ENCODE measurements at regions not wholly inside any gene's neighbourhood (a gene's known extent, or its start where the extent isn't known, plus 50 kb on each side); places are given as distances from the start of the nearest gene placed in this dataset.
A peak's percentile ranks its signal among the peaks of the same experiment; 100 is the strongest.

- Histone ChIP-seq H4K20me1 (ENCODE audit: insufficient read depth, low read length) (no peaks in the 10 kb centered on the region), H3K9me3 (ENCODE audit: low read depth, low read length) (no peaks in the 10 kb centered on the region), H3K27me3 (ENCODE audit: insufficient read depth, low read length) (no peaks in the 10 kb centered on the region), H3K79me2 (ENCODE audit: insufficient read depth, low read length) (no peaks in the 10 kb centered on the region), H3K4me3 (ENCODE audit: insufficient read depth, low read length) (no peak overlapping the region), H3K4me2 (ENCODE audit: insufficient read depth, low read length) (no peak overlapping the region), H2AFZ (ENCODE audit: low read length) (peak overlapping the region; percentile 53), H3K36me3 (ENCODE audit: insufficient read depth, low read length) (no peaks in the 10 kb centered on the region), H3K4me1 (ENCODE audit: insufficient read depth, low read length) (peaks cover 8% of the 10 kb centered on the region), H3K27ac (ENCODE audit: low read depth, low read length) (no peak overlapping the region)
- no peak for TF ChIP-seq CTCF (IDR thresholded peaks at IDR 0.05; ENCODE audit: extremely low read depth, low read depth, low read length)
- DNase-seq (ENCODE audit: insufficient read length, low spot score, missing footprints) = no peak
Measured at GRCh38 chr5:99025298-99026045, 96.7 kb upstream of the CHD1 start.

GRCh38 chr5:99023330-99023729 lies 94.5 kb upstream of the CHD1 start:
- no peak overlapping the region for H3K4me2 ChIP-seq (ENCODE audit: insufficient read depth, low read length)
- H3K9me3 ChIP-seq (ENCODE audit: low read depth, low read length) = no peaks in the 10 kb centered on the region
- no peaks in the 10 kb centered on the region for H3K27me3 ChIP-seq (ENCODE audit: insufficient read depth, low read length)
- H3K27ac ChIP-seq (ENCODE audit: low read depth, low read length) = no peak overlapping the region
- no peak overlapping the region for H2AFZ ChIP-seq (ENCODE audit: low read length)
- H3K4me1 ChIP-seq (ENCODE audit: insufficient read depth, low read length) = peaks cover 17% of the 10 kb centered on the region
- H3K36me3 ChIP-seq (ENCODE audit: insufficient read depth, low read length) = no peaks in the 10 kb centered on the region
- H4K20me1 ChIP-seq (ENCODE audit: insufficient read depth, low read length) = no peaks in the 10 kb centered on the region
- TF ChIP-seq CTCF (IDR thresholded peaks at IDR 0.05; ENCODE audit: extremely low read depth, low read depth, low read length) = no peak
- no peak overlapping the region for H3K4me3 ChIP-seq (ENCODE audit: insufficient read depth, low read length)
- no peaks in the 10 kb centered on the region for H3K79me2 ChIP-seq (ENCODE audit: insufficient read depth, low read length)
- no peak for DNase-seq (ENCODE audit: insufficient read length, low spot score, missing footprints)

- no peak for DNase-seq (ENCODE audit: insufficient read length, low spot score, missing footprints)
- no peak overlapping the region for H2AFZ ChIP-seq (ENCODE audit: low read length)
- peaks cover 17% of the 10 kb centered on the region for H3K4me1 ChIP-seq (ENCODE audit: insufficient read depth, low read length)
- H3K4me3 ChIP-seq (ENCODE audit: insufficient read depth, low read length) = no peak overlapping the region
- H3K79me2 ChIP-seq (ENCODE audit: insufficient read depth, low read length) = no peaks in the 10 kb centered on the region
- no peak for TF ChIP-seq CTCF (IDR thresholded peaks at IDR 0.05; ENCODE audit: extremely low read depth, low read depth, low read length)
- no peaks in the 10 kb centered on the region for H3K36me3 ChIP-seq (ENCODE audit: insufficient read depth, low read length)
- H3K4me2 ChIP-seq (ENCODE audit: insufficient read depth, low read length) = no peak overlapping the region
- H3K27ac ChIP-seq (ENCODE audit: low read depth, low read length) = no peak overlapping the region
- no peaks in the 10 kb centered on the region for H3K9me3 ChIP-seq (ENCODE audit: low read depth, low read length)
- H3K27me3 ChIP-seq (ENCODE audit: insufficient read depth, low read length) = no peaks in the 10 kb centered on the region
- no peaks in the 10 kb centered on the region for H4K20me1 ChIP-seq (ENCODE audit: insufficient read depth, low read length)
Measured at GRCh38 chr5:99022250-99022649, 93.4 kb upstream of the CHD1 start.

GRCh38 chr5:99020698-99021048 lies 91.9 kb upstream of the CHD1 start:
- no peaks in the 10 kb centered on the region for H3K9me3 ChIP-seq (ENCODE audit: low read depth, low read length)
- H3K4me1 ChIP-seq (ENCODE audit: insufficient read depth, low read length) = peaks cover 17% of the 10 kb centered on the region
- no peak overlapping the region for H3K27ac ChIP-seq (ENCODE audit: low read depth, low read length)
- no peaks in the 10 kb centered on the region for H4K20me1 ChIP-seq (ENCODE audit: insufficient read depth, low read length)
- H3K27me3 ChIP-seq (ENCODE audit: insufficient read depth, low read length) = no peaks in the 10 kb centered on the region
- peak overlapping the region; percentile 67 for H3K4me2 ChIP-seq (ENCODE audit: insufficient read depth, low read length)
- no peak for DNase-seq (ENCODE audit: insufficient read length, low spot score, missing footprints)
- TF ChIP-seq CTCF (IDR thresholded peaks at IDR 0.05; ENCODE audit: extremely low read depth, low read depth, low read length) = no peak
- H3K4me3 ChIP-seq (ENCODE audit: insufficient read depth, low read length) = no peak overlapping the region
- no peaks in the 10 kb centered on the region for H3K79me2 ChIP-seq (ENCODE audit: insufficient read depth, low read length)
- H3K36me3 ChIP-seq (ENCODE audit: insufficient read depth, low read length) = no peaks in the 10 kb centered on the region
- H2AFZ ChIP-seq (ENCODE audit: low read length) = no peak overlapping the region
